OCI-LY3 (cell line): ENCODE measurements at regions not wholly inside any gene's neighbourhood (a gene's known extent, or its start where the extent isn't known, plus 50 kb on each side); places are given as distances from the start of the nearest gene placed in this dataset.

Source experiments
- H2AFZ ChIP-seq: fragments of 200-600, 300-600 bp; shearing (Covaris generic); 2 replicates; pipeline ENCODE4 v1.6.0; 2014; ENCODE audit warnings: antibody characterized with exemption, low read depth, low read length
- H3K27ac ChIP-seq: fragments of 200-600, 300-600 bp; sonication (generic); 2 replicates; pipeline ENCODE4 v1.5.1; 2014; ENCODE audit warnings: mild to moderate bottlenecking, low read length, moderate library complexity, mixed read lengths
- H3K27me3 ChIP-seq: fragments of 200-600, 300-600 bp; sonication (generic); 2 replicates; pipeline ENCODE4 v1.6.1; 2014; ENCODE audit warnings: low read depth, low read length, mixed read lengths
- H3K36me3 ChIP-seq: fragments of 200-600, 300-600 bp; sonication (generic); replicated peaks from 2 replicates; pipeline ENCODE3; 2014; ENCODE audit warnings: low read depth, low read length, mixed read lengths
- H3K4me1 ChIP-seq: fragments of 300-600, 200-600 bp; sonication (generic); 2 replicates; pipeline ENCODE4 v1.6.1; 2014; ENCODE audit warnings: low read length, mixed read lengths
- H3K4me2 ChIP-seq: fragments of 200-600, 300-600 bp; sonication (generic); 2 replicates; pipeline ENCODE4 v1.6.1; 2014; ENCODE audit warnings: low read length, mixed read lengths
- H3K4me3 ChIP-seq: fragments of 300-600, 200-600 bp; sonication (generic); 2 replicates; pipeline ENCODE4 v1.5.1; 2014; ENCODE audit warnings: antibody characterized with exemption, mild to moderate bottlenecking, low read length, moderate library complexity
- H3K79me2 ChIP-seq: fragments of 300-600, 200-600 bp; shearing (Covaris generic); 2 replicates; pipeline ENCODE4 v1.6.1; 2014; ENCODE audit warnings: mild to moderate bottlenecking, low read length, mixed read lengths
- H3K9ac ChIP-seq: fragments of 300-600, 200-600 bp; shearing (Covaris generic); 2 replicates; pipeline ENCODE4 v1.6.0; 2014; ENCODE audit warnings: mild to moderate bottlenecking, low read length, moderate library complexity
- H3K9me3 ChIP-seq: fragments of 200-600, 300-600 bp; shearing (Covaris generic); 2 replicates; pipeline ENCODE4 v1.6.1; 2014; ENCODE audit warnings: low read length, mixed read lengths; ENCODE audit not compliant: insufficient read depth
- H4K20me1 ChIP-seq: fragments of 200-600, 300-600 bp; sonication (generic); 2 replicates; pipeline ENCODE4 v1.6.1; 2016; ENCODE audit warnings: low read length, mixed read lengths; ENCODE audit not compliant: insufficient read depth
- EZH2phosphoT487 ChIP-seq: fragments of 200-600 bp; shearing (Covaris generic); IDR thresholded peaks from 2 replicates; pipeline ENCODE4 v1.6.1; 2018; ENCODE audit warnings: antibody characterized with exemption, mixed run types, low read depth
- TF ChIP-seq, protein P1 (sequence below): fragments of 200-600, 300-600 bp; sonication (generic); IDR thresholded peaks from 2 replicates; pipeline ENCODE4 v1.5.1; 2014; ENCODE audit warnings: antibody characterized with exemption, low read length, low read depth

DNA sequence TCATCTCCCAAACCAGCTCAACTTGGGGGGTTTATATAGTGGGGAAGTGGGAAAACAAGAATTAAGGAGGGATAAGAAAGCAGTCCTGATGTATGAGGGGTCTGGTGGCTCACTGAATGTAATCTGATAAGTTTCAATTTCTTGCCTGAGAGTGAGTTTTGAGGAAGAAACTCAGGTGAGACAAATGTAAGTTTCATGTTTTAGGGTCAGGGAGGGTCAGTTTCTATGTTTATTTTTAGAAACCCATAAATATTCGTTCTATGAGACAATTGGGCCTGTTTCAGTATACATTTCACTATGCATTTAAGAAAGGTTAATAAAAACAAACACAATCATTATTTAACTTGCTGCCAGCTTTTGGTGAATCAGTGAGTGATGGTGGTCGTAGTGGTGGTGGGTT is 128.0 kb upstream of the MBL2 start:
- Histone ChIP-seq H3K9ac (no peak overlapping the region; the same call in 1 of the 2 replicates), H3K4me2 (peak overlapping the region; percentile 76), H2AFZ (no peak overlapping the region), H3K27ac (no peak overlapping the region; the same call in 1 of the 2 replicates), H3K4me3 (peak overlapping the region; percentile 58), H3K4me1 (peaks cover 20% of the 10 kb centered on the region), H3K9me3 (no peaks in the 10 kb centered on the region), H4K20me1 (no peaks in the 10 kb centered on the region), H3K27me3 (no peaks in the 10 kb centered on the region), H3K36me3 (no peaks in the 10 kb centered on the region), H3K79me2 (no peaks in the 10 kb centered on the region)
- TF ChIP-seq, protein P1, sequence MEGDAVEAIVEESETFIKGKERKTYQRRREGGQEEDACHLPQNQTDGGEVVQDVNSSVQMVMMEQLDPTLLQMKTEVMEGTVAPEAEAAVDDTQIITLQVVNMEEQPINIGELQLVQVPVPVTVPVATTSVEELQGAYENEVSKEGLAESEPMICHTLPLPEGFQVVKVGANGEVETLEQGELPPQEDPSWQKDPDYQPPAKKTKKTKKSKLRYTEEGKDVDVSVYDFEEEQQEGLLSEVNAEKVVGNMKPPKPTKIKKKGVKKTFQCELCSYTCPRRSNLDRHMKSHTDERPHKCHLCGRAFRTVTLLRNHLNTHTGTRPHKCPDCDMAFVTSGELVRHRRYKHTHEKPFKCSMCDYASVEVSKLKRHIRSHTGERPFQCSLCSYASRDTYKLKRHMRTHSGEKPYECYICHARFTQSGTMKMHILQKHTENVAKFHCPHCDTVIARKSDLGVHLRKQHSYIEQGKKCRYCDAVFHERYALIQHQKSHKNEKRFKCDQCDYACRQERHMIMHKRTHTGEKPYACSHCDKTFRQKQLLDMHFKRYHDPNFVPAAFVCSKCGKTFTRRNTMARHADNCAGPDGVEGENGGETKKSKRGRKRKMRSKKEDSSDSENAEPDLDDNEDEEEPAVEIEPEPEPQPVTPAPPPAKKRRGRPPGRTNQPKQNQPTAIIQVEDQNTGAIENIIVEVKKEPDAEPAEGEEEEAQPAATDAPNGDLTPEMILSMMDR: no peak
- TF ChIP-seq EZH2phosphoT487: no peak

DNA sequence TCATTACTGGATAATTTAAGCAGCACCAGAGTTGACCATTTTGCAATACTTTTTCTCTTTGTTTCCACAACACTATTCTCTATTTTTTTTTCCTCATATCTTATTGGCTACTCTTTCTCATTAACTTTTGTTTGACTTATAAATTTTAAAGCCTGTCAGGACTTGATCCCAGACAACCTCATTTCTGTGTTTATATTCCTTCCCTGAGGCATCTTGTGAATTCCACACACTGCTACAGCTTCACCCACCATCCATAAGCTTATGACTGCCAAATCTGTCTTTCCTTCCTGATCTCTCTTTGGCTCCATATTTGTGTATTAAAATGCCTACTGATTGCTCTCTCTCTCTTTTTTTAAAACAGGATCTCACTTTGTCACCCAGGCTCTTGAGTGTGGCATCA is 124.6 kb upstream of the MBL2 start:
- Histone ChIP-seq H3K9ac (no peak overlapping the region), H3K79me2 (no peaks in the 10 kb centered on the region), H3K27ac (no peak overlapping the region), H3K4me1 (peaks cover 20% of the 10 kb centered on the region), H3K4me3 (no peak overlapping the region), H3K9me3 (no peaks in the 10 kb centered on the region), H3K36me3 (no peaks in the 10 kb centered on the region), H2AFZ (no peak overlapping the region), H3K4me2 (no peak overlapping the region), H3K27me3 (no peaks in the 10 kb centered on the region), H4K20me1 (no peaks in the 10 kb centered on the region)
- TF ChIP-seq, protein P1: no peak
- no peak for TF ChIP-seq EZH2phosphoT487

DNA sequence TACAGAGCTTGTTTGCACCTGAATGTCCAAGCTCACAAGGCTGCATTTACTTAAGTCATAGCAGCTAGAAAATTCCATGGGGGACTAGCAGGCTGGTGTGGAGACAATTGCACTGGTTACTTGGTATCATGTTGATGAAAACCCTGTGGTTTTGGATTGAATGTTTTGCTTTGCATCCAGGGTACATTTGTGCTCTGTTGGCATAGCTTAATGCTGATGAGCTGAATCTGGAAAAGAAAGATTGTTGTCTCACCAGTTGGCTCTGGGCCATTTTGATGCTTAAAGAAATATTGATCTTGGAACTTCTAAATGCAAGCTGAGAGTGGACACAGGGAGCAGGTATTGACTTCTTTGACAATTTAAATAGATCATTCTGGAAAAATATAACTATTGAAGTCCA is 122.5 kb upstream of the MBL2 start:
- Histone ChIP-seq H3K4me3 (no peak overlapping the region), H3K79me2 (no peaks in the 10 kb centered on the region)

DNA sequence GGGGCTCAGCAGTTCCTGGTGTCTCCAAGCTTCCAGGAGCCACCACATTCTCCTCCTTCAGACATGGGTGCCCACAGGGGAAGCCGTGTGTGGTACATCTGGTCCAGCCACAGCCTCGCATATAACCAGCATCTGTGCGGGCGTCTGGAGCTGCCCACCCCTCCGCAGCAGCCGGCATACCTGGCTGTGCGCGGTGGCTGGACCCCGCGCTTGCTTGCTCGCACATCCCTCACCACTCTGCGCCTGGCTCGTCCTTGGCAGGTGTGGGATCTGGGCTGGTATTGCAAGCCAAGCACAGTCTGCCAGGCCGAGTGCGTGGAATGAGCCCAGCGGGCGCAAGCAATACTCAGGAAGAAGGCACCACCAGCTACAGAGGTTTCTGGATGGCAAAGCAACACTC is 117.7 kb upstream of the MBL2 start:
- Histone ChIP-seq H3K9me3 (no peaks in the 10 kb centered on the region), H3K4me3 (no peak overlapping the region), H4K20me1 (no peaks in the 10 kb centered on the region), H3K27ac (no peak overlapping the region), H3K36me3 (no peaks in the 10 kb centered on the region), H2AFZ (no peak overlapping the region), H3K79me2 (no peaks in the 10 kb centered on the region), H3K27me3 (no peaks in the 10 kb centered on the region), H3K4me2 (no peak overlapping the region), H3K4me1 (no peaks in the 10 kb centered on the region), H3K9ac (no peak overlapping the region)
- TF ChIP-seq, protein P1: no peak
- TF ChIP-seq EZH2phosphoT487: no peak

More for the DNA sequence above, 122.5 kb upstream of the MBL2 start:
- no peaks in the 10 kb centered on the region for H3K27me3 ChIP-seq
- no peak overlapping the region for H3K4me2 ChIP-seq
- no peaks in the 10 kb centered on the region for H4K20me1 ChIP-seq
- H3K36me3 ChIP-seq: no peaks in the 10 kb centered on the region
- TF ChIP-seq, protein P1: no peak
- no peak for TF ChIP-seq EZH2phosphoT487
- H3K4me1 ChIP-seq: peaks cover 4% of the 10 kb centered on the region
- no peak overlapping the region for H3K9ac ChIP-seq
- no peak overlapping the region for H3K27ac ChIP-seq
- H3K9me3 ChIP-seq: no peaks in the 10 kb centered on the region
- no peak overlapping the region for H2AFZ ChIP-seq
